Activated gamma-delta T cell (primary cell): ENCODE measurements at regions not wholly inside any gene's neighbourhood (a gene's known extent, or its start where the extent isn't known, plus 50 kb on each side); places are given as distances from the start of the nearest gene placed in this dataset.

ENCODE experiments used
- DNase-seq: peaks from one replicate; lab custom pipeline; 2025; lab: John Stamatoyannopoulos, UW

- no peak for DNase-seq
Measured at GRCh38 chr4:181611033-181611711, 632.0 kb upstream of the TENM3 start.

- no peak for DNase-seq
Measured at GRCh38 chr4:181611946-181612600, 631.1 kb upstream of the TENM3 start.

GRCh38 chr4:181613200-181613599 is 630.0 kb upstream of the TENM3 start:
- DNase-seq: no peak

DNA sequence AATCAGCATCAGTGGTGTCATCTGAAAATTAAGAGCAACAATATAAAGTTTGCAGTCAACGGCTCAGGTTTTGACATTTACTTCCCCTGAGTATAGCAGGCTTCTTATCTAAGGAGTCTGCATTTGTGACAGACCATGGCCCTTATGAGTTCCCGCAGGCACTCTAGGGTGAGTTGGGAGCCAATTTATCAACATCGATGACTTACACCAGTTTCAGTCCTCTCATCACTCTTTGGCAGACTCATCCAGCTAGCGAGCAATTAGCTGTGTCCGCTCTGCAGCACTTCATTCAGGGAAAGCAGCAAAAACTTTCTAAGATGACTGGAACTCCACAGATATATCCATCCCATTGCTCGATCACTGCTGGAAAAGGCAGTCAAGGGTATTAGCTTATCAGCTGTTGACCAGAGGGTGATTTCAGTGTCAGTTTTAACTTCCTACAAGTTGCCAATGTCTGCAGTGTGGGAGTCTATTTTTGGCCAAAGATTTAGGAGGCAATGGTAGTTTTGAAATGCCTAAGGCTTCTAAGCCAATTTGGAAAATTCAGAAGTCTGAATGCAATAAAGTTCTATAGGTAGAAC is 625.1 kb upstream of the TENM3 start:
- no peak for DNase-seq

DNA sequence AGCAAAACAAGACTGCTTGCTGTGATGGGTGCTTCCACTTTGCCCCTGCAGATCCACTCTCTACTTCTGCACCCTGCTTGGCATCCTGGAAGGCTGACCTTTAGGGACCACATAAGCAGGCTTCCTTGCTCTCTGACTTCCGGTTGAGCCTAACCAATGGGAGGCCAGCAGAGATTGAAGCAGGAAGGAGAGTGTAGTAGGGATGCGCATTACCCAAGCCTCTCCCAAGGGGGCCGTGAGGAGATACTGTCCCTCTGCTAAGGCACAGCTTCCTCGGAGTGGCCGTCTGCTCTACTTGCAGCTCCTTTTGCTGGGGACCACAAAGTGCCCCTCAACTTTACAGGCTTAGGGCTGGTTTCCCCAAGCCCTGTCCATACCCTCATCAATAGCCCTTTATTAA is 624.3 kb upstream of the TENM3 start:
- DNase-seq: no peak

DNA sequence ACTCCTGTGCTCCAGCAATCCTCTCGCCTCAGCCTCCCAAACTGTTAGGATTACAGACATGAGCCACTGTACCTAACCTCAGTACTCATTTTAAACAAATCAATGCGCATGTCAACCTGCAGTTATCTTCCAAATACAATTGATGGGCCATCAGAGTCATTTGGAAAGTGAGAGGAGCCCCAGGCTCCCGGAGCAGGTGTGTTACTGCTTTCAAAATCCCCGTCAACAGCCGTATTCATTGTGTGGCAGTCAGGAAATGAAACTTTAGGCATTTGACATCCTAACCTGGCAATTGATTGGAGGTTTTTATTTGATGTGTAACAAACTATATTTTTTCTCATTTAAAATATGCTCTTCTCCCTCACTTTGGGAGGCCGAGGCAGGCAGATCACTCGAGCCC is 623.6 kb upstream of the TENM3 start:
- DNase-seq: no peak

- DNase-seq: no peak
Measured at GRCh38 chr4:181637186-181638105, 605.8 kb upstream of the TENM3 start.

DNA sequence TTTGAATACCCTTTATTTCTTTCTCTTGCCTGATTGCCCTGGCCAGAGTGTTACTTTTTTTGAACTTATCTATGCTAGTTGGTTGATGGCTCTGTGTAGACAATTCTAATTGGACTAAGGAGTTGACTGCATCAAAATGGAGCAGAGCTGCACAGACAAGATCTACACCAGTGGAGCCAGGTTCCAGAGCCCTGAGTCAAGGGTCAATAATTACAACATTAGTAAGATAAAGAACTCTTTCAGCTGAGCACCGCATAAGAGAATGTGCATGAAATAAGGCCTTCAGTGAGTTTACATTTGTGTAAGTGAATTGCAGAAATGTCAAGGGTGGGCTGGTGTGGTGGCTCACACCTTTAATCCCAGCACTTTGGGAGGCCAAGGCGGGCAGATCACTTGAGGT is 599.7 kb upstream of the TENM3 start:
- DNase-seq: no peak

DNA sequence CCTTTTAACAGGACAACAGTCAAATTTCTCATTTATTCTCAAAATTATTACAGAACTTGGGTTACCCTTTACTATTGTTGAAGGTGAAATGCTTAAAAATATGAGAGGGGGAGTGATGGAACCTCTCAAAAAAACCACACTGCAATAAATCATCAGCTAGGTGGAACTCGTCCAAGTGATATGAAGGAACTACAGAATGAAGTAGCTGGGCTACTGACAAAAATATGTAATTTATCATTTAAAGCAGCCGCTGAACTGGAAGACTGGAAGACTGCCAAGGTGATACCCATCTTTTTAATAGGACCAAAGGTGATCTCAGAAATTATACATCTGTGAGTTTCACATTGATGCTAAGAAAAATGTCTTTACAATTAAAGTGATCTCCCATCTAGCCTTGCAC is 597.7 kb upstream of the TENM3 start:
- DNase-seq: no peak

GRCh38 chr4:181646864-181647263 is 596.3 kb upstream of the TENM3 start:
- no peak for DNase-seq

- DNase-seq: no peak
Measured at GRCh38 chr4:181647396-181648147, 595.6 kb upstream of the TENM3 start.

- DNase-seq: no peak
Measured at GRCh38 chr4:181650033-181650825, 593.0 kb upstream of the TENM3 start.

DNA sequence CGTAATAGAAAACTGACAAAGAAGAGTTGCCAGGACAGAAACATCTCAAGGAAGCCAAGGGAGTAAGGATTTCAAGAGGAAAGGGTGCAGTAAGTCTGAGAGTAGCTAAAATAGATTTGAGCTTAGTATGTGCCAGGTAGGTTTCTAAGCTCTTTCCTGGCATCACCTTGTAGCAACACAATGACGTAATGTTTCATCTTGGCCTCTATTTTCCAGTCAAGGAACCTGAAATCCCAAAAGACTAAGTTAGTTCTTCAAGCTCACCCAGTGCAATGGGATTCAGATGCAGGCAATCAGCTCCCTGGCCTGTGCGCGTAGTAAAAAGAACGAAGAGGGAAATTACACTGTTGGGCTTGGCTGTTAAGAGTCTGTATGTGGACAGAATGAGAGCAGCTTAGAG is 586.5 kb upstream of the TENM3 start:
- no peak for DNase-seq

DNA sequence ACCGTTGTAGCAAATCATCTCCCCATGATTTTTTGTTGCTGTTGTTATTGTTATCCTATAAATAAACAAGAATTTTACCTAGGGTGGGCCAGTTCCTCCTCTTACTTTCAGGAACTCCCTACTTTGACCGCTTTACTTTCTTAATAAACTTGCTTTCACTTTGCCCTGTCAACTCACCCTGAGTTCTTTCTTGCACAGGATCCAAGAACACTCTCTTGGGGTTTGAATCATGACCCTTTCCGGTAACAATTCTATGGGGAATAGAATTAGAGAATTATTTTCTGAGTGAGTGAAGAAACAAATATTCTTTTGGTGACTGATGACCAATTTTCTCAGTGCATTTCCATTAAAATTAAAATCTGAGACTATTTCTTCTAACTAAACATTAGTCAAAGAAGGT is 584.0 kb upstream of the TENM3 start:
- no peak for DNase-seq

DNA sequence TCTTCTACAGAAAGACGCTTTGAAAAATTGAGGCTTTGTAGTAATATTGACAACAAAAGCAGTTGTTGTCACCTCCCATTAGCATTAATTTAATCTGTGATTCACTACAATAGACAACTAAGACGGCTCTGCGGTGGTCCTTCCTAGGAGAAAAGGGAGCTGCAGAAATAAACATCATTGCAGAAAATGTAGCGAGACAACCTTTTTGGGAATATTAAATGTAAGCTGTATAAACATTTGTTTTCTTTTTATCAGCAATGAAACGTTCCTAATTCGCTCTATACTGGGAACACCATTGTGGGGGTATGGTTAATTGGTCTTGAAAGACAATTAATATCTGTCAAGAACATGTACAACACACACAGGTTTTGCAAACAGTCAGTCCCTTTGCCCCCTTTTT is 583.3 kb upstream of the TENM3 start:
- DNase-seq: no peak

DNA sequence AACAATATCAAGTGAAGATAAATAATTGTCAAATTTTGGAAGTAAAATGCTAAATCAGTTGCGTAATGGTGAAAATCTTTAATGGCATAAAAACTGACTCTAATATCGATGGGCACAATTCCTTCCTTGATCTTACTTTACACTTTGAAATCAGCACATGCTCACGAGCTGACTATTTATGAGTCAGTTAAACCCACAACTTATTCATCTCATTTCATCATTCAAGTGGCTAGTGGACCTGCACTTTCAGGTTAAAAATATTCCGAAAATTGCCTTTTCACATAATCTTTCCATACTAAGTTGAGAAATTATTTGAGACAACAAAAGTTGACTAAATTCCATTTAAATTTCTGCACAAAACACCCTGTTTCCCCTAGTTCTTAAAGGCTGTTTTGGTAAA is 582.1 kb upstream of the TENM3 start:
- DNase-seq: no peak

- DNase-seq: no peak
Measured at GRCh38 chr4:181661923-181662322, 581.3 kb upstream of the TENM3 start.

- no peak for DNase-seq
Measured at GRCh38 chr4:181662383-181662782, 580.8 kb upstream of the TENM3 start.

GRCh38 chr4:181670506-181670905 is 572.7 kb upstream of the TENM3 start:
- no peak for DNase-seq

- no peak for DNase-seq
Measured at GRCh38 chr4:181671672-181672071, 571.5 kb upstream of the TENM3 start.

GRCh38 chr4:181672751-181673150 is 570.5 kb upstream of the TENM3 start:
- no peak for DNase-seq
